GM19035 (cell line): ENCODE measurements at regions not wholly inside any gene's neighbourhood (a gene's known extent, or its start where the extent isn't known, plus 50 kb on each side); places are given as distances from the start of the nearest gene placed in this dataset.
"Not testable (repeated sequence)": the region's sequence is repeated elsewhere in the genome, so short reads cannot be mapped to it uniquely, and the experiment has no call there.

ENCODE experiments used
- ATAC-seq: cut with Tn5 transposase; IDR thresholded peaks from one replicate; pipeline ENCODE4 v1.9.1; 2021; ENCODE audit not compliant: unreplicated experiment

GRCh38 chr10:131363416-131363815, 51.9 kb upstream of the TCERG1L start:
- ATAC-seq = no peak

- ATAC-seq = no peak
These were observed 60.0 kb upstream of the TCERG1L start for GRCh38 chr10:131371571-131371970.

GRCh38 chr10:131381576-131381975, 70.1 kb upstream of the TCERG1L start:
- ATAC-seq = no peak

GRCh38 chr10:131385161-131385872, 73.8 kb upstream of the TCERG1L start:
- not testable (repeated sequence) for ATAC-seq

- ATAC-seq = no peak
These were observed 75.6 kb upstream of the TCERG1L start for GRCh38 chr10:131387018-131387529.

- ATAC-seq = no peak
These were observed 80.4 kb upstream of the TCERG1L start for GRCh38 chr10:131391936-131392335.

GRCh38 chr10:131396121-131397050, 84.9 kb upstream of the TCERG1L start:
- ATAC-seq = no peak

DNA sequence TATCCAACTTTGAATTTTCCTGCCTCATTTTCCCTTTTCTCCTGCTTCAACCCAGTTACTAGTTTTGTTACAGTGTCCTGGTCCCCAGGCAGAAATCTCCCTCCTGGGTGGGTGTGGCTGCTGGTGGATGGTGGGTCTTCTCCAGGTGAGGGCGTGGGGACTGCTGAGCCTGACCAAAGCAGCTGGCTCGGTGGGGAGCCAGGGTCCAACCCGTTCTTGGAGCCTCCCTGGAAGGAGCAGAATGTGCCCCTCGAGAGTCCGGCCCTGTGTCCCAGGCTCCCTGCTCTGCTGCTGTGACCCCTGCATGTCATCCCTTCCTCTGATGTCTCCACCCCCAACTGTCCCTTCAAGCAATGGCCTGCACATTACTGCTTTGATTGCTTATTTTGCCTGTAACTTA, 86.6 kb upstream of the TCERG1L start:
- ATAC-seq = no peak

DNA sequence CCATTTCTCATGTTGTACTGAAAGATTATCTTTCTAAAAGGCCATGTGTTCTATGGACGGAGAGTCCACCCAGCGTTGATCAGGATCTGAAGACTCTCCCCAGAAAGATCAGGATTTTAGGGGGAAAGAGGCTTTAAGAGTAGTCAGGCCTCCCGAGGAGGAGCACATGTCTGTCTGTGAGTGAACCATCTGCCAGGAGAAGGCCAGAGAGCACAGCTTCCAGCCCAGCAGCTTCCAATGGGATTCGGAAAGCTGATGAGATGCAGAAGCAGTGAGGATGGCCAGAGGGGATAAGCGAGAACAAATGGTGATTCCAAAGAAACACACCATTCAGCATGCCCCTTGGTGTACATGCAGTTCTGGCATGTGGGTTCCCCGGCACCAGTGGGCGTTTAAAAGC, 88.5 kb upstream of the TCERG1L start:
- no peak for ATAC-seq

- ATAC-seq = no peak
These were observed 89.0 kb upstream of the TCERG1L start for GRCh38 chr10:131400513-131400912.

- ATAC-seq = no peak
These were observed 91.5 kb upstream of the TCERG1L start for GRCh38 chr10:131402771-131403650.

DNA sequence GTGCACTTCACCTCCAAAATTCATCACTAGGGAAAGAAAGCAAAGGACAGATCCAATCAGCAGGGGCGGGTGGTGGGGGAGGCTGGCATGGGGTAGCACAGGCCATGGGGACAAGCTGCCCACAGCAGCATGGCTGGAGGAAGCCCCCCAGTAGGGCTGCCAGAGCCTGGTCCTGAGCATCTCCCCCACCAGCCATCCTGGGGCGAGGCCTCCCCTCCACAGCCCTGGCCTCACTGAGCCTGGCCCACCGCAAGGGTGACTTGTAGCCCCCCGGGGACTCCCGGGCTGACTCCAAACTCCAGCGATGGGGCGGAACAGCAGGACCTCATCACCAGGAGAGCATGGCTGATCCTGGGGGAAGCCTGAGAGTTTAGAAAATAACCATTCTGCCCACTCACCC, 92.4 kb upstream of the TCERG1L start:
- ATAC-seq = no peak

- ATAC-seq = no peak
These were observed 93.4 kb upstream of the TCERG1L start for GRCh38 chr10:131404886-131405285.

DNA sequence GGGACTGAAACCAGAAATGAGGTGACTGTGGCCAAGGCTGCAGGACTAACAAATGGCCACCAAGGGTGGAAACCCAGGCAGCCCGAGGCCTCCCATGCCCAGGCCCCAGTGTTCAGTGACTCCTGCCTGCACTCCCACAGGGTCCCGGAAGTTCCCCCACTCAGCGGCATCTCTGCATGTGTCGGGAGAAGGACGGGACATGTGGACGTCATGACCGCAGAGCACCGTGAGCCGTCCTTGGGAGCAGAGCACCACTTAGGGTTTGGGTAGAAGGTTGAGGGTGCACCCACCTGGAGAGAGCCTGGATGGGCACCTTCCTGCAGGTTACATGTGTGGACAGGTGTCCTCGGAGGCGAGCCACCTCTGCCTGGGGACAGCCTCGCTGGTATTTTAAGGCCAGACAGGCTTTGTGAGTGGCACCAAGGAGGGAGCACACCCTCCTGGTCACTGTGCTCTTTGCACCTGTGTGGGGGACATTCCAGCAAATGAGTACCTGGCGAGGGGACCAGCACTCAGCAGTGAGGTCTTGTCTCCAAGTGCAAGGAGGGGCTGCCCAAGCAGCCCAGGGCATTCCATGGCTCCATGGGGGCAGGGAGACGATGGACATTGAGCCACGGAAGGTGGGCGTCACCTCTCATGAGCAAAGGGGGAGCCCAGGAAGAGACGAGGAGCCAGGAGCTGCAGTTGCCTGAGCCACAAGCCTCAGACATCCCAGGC, 95.3 kb upstream of the TCERG1L start:
- no peak for ATAC-seq

- ATAC-seq = no peak
These were observed 107.2 kb upstream of the TCERG1L start for GRCh38 chr10:131418681-131419080.

DNA sequence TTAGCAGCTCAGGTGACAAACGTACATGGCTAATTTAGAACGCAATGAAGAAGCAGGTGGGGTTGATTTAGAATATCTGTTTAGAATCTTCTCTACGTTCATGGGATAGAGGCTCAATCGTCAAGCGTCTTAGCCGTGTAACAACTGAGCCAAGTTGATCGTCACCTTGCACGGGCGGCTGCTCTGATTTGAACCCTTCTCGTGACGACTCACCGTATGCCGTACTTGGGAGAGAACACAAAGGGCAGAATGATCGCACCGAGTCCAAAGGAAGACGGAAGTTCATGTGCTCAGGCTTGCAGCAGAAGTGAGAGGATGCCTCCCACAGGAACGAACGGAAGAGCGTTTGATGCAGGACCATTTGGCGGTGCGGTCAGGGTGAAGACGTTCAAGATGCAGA, 108.3 kb upstream of the TCERG1L start:
- ATAC-seq = no peak

- no peak for ATAC-seq
These were observed 109.3 kb upstream of the TCERG1L start for GRCh38 chr10:131420867-131421266.

DNA sequence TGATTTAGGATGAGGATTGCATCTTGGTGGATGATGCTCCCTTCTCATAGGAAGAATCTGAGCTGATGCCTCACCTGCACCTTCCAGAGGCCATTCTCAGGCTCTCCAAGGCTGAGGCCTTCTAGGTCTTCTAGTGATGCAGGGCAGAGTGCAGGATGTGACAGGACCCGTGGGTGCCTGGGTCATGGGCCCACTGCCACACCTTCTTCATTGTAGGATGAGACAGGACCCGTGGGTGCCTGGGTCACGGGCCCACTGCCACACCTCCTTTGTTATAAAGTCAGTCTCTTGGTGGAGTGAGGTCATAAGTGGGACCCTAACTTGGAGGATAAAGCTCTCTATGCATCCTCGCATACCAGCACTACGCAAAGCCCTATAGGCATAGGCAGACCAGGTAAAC, 109.9 kb upstream of the TCERG1L start:
- no peak for ATAC-seq

DNA sequence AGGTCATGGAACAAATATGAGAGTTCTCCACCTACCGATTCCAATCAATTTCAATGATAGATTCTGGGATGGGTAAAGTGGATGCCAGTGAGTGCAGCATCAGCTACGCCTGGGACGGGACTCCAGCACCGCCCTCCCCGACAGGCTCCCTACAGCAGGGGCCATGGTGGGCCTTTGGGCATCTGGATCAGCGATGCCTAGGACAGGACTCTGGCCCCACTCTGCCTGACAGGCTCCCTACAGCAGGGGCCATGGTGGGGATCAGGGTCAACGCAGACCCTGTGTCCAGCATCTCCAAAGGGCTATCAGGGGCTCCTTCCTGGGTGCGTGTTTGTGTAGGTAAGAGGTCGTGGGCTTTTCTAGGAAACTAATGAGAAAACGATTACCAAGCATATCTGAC, 111.2 kb upstream of the TCERG1L start:
- ATAC-seq = no peak

DNA sequence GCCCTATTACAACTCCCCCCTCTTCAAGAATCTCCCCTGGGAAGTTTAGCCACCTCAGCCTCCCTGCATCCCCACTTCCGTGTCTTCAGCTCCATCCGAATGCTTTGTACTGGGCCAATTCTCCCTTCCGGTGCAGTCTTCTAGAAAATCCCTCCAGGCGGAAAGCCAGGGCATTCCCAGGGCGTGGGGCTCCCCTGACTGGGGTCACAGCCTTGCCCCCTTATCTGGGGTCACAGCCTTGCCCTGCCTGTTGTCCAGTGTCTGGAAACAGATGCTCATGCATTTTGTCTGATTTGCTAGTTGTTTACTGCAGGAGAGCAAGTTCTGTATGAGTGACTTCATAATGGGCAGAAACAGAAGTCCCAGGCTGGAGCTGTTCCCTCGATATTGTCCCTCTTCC, 112.5 kb upstream of the TCERG1L start:
- no peak for ATAC-seq
